ENCODE measurements at regions not wholly inside any gene's neighbourhood (a gene's known extent, or its start where the extent isn't known, plus 50 kb on each side); places are given as distances from the start of the nearest gene placed in this dataset.

DNA sequence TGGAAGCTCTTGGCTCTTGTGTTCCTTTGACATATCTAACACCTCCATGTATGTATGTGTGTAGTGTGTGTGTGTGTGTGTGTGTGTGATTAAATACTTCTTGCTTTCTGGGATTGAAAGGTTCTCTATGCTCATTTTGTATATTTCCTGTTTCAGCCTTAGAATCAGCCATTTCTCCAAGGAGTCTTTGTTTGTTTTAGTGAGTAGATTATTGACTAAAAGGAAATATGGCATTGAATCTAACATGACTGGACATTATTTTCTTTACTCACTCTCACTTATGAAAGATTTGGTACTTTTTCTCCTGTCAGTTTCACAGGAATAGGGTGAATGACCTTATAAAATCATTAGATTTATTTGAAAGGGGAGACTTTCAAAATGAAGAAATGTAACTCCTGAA is 413.8 kb upstream of the SLC14A2 start:
- H3K4me3 ChIP-seq (ENCODE audit: low read depth, low read length) = no peak overlapping the region
- TF ChIP-seq, protein P1, sequence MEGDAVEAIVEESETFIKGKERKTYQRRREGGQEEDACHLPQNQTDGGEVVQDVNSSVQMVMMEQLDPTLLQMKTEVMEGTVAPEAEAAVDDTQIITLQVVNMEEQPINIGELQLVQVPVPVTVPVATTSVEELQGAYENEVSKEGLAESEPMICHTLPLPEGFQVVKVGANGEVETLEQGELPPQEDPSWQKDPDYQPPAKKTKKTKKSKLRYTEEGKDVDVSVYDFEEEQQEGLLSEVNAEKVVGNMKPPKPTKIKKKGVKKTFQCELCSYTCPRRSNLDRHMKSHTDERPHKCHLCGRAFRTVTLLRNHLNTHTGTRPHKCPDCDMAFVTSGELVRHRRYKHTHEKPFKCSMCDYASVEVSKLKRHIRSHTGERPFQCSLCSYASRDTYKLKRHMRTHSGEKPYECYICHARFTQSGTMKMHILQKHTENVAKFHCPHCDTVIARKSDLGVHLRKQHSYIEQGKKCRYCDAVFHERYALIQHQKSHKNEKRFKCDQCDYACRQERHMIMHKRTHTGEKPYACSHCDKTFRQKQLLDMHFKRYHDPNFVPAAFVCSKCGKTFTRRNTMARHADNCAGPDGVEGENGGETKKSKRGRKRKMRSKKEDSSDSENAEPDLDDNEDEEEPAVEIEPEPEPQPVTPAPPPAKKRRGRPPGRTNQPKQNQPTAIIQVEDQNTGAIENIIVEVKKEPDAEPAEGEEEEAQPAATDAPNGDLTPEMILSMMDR (IDR thresholded peaks at IDR 0.05; ENCODE audit: low read depth, low read length) = no peak

DNA sequence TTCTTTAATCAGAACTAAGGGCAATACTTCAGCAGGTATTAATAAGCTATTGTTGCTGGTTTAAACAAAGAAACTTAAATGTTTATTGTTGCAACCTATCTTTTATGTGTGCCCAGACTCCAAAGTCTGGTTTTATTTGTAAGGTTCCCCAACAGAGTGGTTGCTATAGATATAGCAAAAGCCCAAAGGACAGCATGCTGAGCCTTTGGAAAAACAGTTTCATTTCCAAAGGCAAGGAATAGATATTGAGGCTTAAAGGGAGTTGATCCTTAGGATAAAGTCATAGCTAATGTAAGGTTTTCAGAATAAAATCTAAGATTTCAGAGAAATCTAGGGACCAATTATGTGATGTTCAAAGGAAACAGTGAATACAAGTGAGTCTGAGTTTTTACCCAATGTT is 413.2 kb upstream of the SLC14A2 start:
- TF ChIP-seq, protein P1 (IDR thresholded peaks at IDR 0.05; ENCODE audit: low read depth, low read length) = no peak
- H3K4me3 ChIP-seq (ENCODE audit: low read depth, low read length) = no peak overlapping the region

- H3K4me3 ChIP-seq (ENCODE audit: low read depth, low read length) = no peak overlapping the region
- TF ChIP-seq, protein P1 (IDR thresholded peaks at IDR 0.05; ENCODE audit: low read depth, low read length) = no peak
Measured at GRCh38 chr18:45203677-45204076, 411.6 kb upstream of the SLC14A2 start.

- H3K4me3 ChIP-seq (ENCODE audit: low read depth, low read length) = no peak overlapping the region
- TF ChIP-seq, protein P1 (IDR thresholded peaks at IDR 0.05; ENCODE audit: low read depth, low read length) = no peak
Measured at GRCh38 chr18:45207328-45207727, 407.9 kb upstream of the SLC14A2 start.

GRCh38 chr18:45208164-45208563 is 407.1 kb upstream of the SLC14A2 start:
- TF ChIP-seq, protein P1 (IDR thresholded peaks at IDR 0.05; ENCODE audit: low read depth, low read length) = no peak
- H3K4me3 ChIP-seq (ENCODE audit: low read depth, low read length) = no peak overlapping the region

GRCh38 chr18:45212181-45213039 is 402.9 kb upstream of the SLC14A2 start:
- TF ChIP-seq, protein P1 (IDR thresholded peaks at IDR 0.05; ENCODE audit: low read depth, low read length) = peak; percentile 94
- H3K4me3 ChIP-seq (ENCODE audit: low read depth, low read length) = no peak overlapping the region

GRCh38 chr18:45213040-45213333 is 402.3 kb upstream of the SLC14A2 start:
- no peak overlapping the region for H3K4me3 ChIP-seq (ENCODE audit: low read depth, low read length)
- TF ChIP-seq, protein P1 (IDR thresholded peaks at IDR 0.05; ENCODE audit: low read depth, low read length) = no peak
